ENCODE measurements at regions not wholly inside any gene's neighbourhood (a gene's known extent, or its start where the extent isn't known, plus 50 kb on each side); places are given as distances from the start of the nearest gene placed in this dataset.
"Not testable (repeated sequence)": the region's sequence is repeated elsewhere in the genome, so short reads cannot be mapped to it uniquely, and the experiment has no call there.

DNA sequence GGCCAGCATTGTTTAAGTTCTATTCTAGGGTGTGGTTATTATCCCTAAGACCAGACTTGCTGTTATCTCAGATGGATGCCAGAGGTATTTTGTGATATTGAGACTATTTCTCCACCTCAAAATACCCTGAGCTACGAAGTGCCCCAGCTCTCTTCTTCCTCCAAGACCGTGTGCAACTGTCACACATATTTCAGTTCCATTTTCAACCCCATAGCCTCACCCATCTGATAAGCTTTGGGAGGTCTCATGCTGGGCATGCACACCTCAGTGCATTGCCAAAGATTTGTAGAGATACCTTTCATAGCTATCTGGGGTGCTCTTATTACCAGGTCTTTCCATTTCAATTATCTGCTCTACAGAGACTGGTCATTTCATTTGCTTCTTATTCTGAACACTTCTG is 815.8 kb upstream of the EYS start:
- no peak for DNase-seq

DNA sequence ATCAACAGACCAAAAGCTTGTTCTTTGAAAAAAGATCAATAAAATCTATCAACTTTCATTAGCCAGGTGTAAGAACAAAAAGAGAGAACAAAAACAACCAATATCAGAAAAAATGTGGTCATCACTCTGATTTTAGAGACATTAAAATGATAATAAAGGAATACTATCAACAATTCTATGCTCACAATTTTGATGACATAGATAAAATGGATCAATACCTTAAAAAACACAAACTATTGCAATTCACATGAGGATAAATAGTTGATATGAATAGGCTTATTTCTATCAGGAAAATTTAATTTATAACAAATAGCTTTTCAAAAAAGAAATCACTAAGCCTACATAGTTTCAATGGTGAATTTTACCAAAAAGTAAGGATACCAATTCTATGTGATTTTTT is 809.4 kb upstream of the EYS start:
- no peak for DNase-seq

DNA sequence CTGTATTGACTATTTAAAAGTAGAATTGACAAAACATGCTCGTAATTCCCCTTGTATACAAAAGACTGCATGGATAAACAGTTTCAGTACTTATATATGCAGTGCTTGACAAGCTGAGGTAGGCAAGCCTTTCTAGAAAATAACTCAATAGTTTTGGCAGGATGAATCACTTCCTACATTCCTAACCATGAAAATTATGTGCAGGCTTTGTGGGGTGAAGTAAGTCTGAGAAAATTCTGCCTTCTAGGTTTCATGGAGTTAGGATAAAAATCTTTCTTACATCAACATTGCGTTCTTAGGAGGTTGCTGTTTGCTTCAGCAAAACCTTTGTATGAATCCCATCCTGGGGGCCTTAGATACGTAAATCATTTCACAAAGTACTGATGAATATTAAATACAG is 801.4 kb upstream of the EYS start:
- DNase-seq: no peak

DNA sequence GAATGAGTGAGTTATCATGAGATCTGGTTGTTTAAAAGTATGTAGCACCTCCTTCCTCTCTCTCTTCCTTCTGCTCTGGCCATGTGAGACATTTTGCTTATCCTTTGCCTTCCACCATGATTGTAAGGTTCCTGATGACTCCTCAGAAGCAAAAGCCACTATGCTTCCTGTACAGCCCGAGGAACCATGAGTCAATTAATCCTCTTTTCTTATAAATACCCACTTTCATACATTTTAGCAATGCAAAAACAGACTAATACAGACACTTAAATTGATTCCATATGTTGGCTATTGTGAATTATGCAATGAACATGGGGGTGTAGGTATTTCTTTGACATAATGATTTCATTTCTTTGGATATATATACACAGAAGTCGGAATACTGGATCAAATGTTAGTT is 792.8 kb upstream of the EYS start:
- DNase-seq: no peak

DNA sequence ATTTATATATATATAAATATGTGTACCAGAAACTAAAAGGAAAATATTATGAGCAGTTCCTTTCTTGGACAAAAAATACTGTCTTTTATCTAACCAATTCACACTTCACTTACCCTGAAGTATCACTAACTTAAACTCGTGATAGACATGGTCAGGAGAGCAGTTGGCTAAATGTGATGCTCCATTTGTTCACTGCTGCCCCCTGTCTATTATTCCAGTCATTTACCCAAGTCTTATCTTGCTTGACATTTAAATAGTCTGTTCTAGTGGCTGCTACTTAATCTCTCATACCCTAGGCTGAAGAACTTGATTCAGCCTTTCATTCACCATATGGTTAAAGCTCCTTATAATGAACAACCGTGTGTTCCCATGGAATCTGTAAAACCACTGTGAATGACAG is 789.6 kb upstream of the EYS start:
- DNase-seq: no peak

DNA sequence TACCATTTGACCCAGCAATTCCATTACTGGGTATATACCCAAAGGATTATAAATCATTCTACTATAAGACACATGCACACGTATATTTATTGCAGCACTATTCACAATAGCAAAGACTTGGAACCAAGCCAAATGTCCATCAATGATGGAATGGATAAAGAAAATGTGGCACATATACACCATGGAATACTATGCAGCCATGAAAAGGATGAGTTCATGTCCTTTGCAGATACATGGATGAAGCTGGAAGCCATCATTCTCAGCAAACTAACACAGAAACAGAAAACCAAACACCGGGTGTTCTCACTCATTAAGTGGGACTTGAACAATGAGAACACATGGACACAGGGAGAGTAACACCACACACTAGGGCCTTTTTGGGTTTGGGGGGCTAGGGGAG is 787.6 kb upstream of the EYS start:
- not testable (repeated sequence) for DNase-seq

DNA sequence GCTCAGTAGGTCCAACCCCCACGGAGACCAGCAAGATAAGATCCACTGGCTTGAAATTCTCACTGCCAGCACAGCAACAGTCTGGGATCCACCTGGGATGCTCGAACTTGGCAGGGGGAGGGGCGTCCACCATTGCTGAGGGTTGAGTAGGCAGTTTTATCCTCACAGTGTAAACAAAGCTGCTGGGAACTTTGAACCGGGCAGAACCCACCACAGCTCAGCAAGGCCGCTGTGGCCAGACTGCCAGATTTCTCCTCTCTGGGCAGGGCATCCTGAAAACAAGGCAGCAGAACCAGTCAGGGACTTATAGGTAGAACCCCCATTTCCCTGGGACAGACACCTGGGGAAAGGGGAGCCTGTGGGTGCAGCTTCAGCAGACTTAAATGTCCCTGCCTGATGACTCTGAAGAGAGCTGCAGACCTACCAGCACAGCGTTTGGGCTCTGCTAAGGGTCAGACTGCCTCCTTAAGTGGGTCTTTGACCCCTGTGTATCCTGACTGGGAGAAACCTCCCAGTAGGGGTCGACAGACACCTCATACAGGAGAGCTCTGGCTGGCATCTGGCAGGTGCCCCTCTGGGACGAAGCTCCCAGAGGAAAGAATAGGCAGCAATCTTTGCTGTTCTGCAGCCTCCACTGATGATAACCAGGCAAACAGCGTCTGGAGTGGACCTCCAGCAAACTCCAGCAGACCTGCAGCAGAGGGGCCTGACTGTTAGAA is 782.4 kb upstream of the EYS start:
- DNase-seq: no peak

DNA sequence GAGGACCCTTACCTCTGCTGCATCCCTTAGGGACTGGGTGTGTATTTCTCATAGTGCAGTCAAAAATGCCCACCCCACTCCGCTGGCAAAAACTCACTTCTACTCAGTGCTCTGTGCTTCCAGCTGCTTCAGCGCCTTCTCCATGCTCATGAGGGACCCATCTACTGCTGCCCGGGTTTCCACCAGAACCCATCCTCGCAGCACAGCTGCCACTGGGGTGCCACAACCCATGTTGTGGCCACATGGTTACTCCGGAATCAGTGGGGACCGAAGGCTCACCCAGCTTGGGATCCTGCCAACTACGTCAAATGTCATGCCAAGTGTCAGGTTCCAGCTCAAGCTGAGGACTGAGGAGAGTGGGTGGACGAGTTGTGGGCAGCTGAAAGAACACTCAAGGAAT is 774.2 kb upstream of the EYS start:
- DNase-seq: no peak

DNA sequence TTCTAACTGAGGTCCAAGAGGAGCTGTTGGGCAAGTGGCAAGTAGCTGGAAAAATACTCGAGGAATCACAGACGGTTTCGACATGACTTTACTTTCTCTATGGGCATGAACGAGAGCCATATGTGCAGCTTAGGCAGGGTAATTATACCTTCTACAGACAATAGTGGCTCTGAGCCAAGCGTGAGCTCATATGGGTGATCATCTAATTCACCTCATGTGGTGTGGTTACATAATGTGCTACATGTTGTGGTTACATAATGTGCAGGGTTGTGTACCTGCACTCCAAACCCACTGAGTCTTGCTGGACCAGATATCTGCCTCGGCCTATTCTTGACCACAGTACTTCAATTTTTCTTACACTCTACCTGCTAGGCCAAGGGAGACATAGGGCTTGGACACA is 771.7 kb upstream of the EYS start:
- DNase-seq: no peak

DNA sequence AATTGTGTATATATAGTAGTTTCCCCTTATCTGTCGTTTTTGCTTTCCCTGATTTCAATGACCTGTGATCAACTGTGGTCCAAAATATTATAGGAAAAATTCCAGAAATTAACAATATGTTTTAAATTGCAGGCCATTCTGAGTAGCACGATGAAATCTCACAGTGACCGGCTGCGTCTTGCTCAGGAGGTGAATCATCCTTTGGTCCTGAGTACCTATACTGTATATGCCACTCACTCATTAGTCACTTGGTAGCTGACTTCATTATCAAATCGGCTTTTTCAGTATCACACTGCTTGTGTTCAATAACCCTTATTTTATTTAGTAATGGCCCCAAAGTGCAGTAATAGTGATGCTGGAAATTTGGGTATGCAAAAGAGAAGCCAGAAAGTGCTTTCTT is 728.3 kb upstream of the EYS start:
- no peak for DNase-seq

DNA sequence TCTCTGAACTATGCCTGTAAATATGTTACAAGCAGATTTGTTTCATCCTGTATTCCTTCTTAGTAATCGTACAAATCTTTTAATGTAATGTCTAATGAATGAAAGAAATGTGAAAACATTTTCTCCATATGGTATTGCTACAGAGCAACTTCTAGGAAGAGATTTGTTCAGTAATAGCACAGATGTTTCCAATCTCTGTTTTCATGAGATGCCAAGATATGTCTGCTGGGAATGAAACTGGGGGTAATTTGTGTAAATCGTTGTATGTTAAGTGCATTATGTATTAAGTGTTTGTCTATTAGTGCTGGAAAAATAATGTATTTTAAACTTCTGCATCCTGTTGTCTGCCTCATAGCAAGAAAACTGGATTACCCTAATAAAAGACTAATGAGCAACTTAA is 722.2 kb upstream of the EYS start:
- DNase-seq: no peak

DNA sequence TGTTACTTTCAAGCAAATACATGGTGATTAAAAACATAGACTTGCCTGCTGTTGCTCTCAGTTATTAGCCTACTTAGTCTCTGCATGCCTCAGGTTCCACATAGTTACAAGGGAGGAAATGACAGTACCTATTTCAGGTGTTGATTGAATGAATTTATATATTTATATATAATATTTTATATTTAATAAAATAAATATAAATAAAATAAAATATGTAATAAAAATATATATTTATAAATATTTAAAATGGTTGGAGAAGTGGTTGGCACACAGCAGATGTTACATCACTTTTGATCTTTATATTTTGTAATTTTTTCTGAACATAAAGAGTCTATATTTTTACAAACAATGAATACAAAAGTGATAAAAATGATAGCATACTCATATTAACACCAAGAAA is 716.0 kb upstream of the EYS start:
- DNase-seq: no peak

DNA sequence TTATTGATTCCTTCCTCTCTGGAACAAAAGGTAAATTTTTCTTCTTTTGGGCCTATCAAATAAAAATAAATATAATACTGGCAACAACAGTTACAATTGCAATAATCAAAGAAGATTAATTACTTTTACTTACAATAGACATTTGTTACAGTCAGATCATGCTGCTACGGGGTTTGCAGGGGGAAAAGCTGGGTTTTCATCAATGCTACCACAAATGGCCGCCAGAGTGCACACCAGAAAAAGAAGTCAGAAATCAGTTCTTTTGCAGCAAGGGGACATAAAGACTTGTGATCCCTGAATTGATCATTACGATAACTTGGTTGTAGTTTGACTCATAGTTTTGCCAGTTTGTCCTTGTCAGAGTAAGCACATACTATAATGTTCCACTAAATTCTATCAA is 714.5 kb upstream of the EYS start:
- no peak for DNase-seq

DNA sequence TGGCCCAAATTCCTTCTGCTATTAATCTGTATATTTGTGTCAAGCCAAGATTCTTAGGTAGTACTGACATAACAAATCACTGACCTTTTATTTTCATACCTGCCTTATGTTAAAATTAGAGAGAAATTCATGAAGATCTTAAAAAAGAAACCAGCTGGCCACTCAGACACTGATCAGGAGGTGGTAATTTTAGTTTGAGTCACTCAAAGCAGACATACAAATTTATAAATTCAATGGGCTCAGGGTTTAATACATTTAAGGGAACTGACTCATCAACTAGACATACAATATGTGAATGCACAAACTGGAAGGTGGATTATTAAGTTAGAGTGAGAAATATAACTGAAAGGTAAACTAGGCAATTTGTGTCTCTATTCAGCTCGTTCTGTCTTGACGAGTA is 711.9 kb upstream of the EYS start:
- no peak for DNase-seq

DNA sequence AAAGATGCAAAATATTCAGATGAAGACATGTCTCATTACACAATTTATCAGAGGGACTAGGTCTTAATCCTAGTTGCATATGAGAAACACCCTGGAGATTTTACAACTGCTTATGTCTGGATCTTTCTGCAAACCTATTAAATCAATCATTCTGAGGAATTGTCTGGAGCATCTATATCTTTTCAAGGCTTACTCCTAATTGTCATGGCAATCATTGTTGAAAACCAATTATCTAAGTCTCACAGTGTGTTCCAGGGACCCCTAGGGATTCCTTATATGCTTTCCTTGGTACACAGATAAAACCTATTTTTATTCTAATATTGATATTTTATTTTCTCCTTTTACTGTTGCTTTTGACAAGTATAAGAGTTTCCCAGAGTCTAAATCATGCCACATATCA is 696.9 kb upstream of the EYS start:
- no peak for DNase-seq

DNA sequence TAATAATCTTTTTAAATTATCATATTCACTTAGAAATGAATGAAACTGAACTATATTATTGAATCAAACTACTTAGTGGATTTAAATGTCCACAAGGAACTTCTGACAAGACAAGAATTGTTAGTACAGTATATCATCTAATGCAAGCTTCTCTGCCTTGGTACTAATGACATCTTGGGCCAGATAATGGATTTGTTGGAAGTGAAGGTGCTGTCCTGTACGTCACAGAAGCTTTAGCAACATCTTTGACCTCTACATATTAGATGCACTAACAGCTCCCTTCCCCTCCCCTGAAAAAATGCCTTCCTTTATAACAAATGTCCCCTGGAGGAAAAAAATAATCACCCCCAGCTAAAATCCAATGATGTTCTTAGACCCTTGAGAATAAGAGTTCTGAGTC is 695.8 kb upstream of the EYS start:
- DNase-seq: no peak

DNA sequence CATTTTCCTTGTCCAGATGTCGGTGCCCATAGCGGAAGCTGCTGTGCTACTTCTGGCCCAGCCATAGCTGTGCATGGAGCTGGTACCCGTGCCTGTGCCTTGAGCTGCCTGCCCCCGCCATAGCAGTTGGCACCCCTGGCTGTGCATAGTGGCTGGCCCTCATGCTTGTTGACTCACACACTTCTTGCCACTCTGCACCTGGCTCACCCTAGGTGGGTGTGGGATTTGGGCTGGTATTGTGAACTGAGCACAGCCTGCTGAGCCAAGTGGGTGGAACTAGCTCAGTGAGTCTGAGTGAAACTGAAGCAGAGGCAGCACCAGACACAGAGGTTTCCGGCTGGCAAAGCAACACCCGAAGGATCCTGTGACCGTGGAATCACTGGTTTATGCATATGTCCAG is 689.5 kb upstream of the EYS start:
- no peak for DNase-seq

DNA sequence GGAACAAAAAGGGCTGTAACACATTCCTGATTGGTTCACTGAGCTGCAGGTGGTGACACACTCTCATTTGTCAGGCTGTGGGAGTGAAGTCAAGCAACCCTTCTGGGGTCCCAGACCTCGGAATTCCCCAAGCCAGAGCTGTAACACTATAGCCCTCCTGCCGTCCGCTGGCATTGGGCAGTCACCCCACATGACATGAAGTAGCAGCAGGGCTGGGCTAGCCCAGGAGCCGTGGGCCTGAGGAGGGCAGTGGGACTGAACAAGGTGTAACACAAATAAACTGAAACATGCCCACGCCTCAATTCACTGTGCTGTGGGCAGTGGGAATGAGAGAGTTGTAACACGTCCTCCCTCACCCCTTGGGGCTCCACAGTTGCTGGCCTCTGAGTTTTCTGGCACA is 689.1 kb upstream of the EYS start:
- no peak for DNase-seq

DNA sequence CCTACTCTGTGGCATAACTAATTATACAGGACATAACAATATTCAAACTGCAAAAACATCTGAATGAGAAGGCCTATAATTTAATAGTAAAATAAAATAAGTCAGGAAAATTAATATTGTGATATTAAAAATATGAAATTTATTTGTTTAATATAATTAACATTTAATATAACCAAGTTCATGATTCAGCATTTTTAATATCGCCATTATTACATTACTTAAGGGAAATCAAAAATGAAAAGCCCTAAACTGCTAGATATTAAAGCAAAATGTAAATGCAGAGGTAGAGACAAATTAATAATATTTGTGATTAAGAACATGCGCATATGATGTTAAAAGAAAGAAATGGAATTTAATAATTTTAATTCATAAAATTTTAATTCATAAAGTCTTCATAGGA is 683.4 kb upstream of the EYS start:
- DNase-seq: no peak

DNA sequence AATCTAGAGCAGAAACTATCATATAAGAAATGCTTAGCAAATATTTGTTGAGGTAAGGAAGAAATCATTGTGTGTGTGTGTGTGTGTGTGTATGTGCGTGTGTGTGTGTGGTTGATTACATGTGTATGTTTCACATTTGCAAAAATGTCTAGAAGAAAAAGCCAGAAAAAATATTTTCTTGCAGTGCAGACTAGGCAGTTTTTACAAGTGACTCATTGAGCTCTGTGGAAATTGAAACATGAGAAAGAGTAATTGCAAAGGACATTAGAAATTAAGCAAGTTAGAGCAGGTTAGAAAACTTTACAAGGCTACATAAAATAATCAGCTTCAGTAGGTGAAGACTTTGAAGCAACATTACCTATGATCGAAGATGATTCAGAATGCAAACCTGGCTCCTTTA is 669.0 kb upstream of the EYS start:
- DNase-seq: no peak

DNA sequence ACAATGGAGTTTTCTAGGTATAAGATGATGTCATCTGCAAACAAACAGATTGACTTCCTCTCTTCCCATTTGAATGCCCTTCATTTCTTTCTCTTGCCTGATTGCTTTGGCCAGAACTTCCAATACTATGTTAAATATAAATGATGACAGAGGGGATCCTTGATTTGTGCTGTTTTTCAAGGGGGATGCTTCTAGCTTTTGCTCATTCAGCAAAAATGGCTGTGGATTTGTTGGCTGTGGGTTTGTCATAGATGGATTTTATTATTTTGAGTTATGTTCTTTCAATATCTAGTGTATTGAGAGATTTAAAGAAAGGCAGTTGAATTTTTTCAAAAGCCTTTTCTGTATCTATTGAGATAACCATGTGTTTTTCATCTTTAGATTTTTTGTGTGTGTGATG is 662.4 kb upstream of the EYS start:
- no peak for DNase-seq

DNA sequence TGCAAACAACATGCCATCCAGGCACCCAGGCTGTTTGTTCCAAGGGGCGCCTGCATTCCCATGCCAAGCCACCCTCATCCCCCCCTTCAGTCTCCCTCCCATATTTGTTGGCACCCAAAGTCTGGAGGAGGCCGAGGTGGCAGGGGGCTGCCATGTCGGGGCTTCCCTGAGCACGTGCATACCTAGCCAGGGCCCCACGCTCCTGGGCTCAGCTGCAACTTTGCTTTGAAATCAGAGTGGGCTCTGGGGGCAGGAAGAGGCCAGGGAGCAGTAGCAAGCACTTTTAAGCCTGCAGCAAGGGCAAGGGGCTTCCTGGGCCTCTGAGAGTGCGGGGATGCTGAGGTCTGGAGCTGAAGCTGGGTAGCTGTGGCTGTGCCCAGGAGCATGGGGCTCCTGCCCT is 655.9 kb upstream of the EYS start:
- no peak for DNase-seq

DNA sequence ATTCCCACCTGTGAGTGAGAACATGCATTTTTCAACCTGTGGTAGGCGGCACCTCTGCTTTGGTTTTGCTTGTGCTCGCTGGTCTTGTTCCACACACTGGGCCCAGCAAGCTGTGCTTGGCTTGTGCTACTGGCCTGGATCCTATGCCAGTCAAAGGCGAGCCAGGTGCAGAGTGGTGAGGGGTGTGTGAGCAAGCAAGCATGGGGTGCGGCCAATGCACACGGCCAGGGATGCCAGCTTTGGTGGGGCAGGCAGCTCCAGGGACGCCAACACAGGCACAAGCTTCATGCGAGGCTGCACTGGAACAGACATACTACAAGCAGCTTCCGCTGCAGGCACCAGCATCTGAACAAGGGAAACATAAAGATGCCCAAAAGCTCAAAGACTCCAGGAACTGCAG is 654.9 kb upstream of the EYS start:
- no peak for DNase-seq

DNA sequence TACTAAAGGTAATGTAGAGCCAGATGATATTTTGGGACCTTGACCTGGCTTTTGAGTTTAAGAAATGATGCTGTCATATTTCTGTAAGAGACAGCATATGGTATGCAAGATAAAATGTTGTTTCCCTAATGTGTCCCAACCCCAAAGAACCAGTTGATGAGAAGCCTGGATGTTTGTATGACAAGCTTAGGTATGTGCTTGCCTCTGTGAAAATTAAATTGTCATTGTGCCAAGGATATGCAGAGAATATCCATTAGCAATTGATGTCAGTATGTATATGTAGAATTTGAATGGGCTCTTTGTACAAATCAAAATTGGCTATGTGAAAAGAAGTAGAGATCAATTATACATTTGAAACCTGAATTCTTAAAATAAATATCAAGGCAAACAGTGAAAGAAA is 650.8 kb upstream of the EYS start:
- no peak for DNase-seq

DNA sequence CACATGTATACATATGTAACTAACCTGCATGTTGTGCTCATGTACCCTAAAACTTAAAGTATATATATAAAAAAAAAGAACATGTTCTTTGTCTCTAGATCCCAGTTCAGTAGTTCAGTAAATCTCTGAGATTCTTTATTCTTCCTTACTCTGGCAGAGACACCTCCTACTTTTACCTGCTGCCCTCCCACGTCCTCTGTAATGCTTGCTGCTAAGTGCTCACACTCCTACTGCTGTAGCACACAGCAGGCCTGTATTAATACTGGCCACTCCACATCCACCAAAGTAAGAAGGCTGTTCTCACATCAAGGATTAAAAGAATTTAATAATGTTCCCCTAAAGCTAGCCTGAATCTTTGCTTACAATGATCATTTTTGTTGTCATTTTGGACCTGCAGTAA is 648.4 kb upstream of the EYS start:
- DNase-seq: no peak

DNA sequence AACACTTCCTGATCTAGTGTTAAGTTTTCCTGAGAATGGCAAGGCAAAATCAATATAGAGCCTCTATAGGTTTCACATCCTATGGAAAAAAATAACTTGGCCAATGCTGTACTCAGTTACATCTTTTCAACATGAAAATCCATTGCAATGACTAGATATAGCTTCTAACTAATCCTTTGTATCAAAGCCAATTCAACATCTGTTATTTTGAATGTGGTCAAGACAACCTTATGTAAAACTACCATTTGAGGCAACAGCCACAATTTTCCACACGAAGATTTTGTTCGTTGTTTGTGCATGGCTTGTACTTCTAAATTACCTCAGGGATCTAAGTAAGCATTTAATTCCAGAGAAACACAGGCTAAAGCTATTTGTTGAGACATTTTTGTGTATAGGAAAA is 637.8 kb upstream of the EYS start:
- no peak for DNase-seq
